Left ventricle myocardium superior (tissue), 1 donor: ENCODE measurements at regions not wholly inside any gene's neighbourhood (a gene's known extent, or its start where the extent isn't known, plus 50 kb on each side); places are given as distances from the start of the nearest gene placed in this dataset.

Experiments used
- ATAC-seq: fragments of 200-7000 bp; cut with Tn5 transposase; one replicate; pipeline ENCODE4 v1.9.1; 2020; ENCODE audit warnings: mild to moderate bottlenecking, moderate library complexity
- DNase-seq: peaks from one replicate; pipeline ENCODE4 v3.0.0-alpha.2; 2020
- intact Hi-C: fragments of 100-400 bp; cut with micrococcal nuclease; formaldehyde crosslinking; loops from one replicate; pipeline ENCODE4 v1.11.0; 2022
- donor health status: DM: no; HTN: yes; CAD: no; lungs with severe emphysema.

- ATAC-seq: no peak
- intact Hi-C loops: no loop called here
- DNase-seq: no peak
Measured at GRCh38 chr2:22494156-22494555, 890.8 kb upstream of the KLHL29 start.

GRCh38 chr2:22497064-22497463, 887.9 kb upstream of the KLHL29 start:
- ATAC-seq (no peak), DNase-seq (no peak)
- intact Hi-C loops: no loop called here

DNA sequence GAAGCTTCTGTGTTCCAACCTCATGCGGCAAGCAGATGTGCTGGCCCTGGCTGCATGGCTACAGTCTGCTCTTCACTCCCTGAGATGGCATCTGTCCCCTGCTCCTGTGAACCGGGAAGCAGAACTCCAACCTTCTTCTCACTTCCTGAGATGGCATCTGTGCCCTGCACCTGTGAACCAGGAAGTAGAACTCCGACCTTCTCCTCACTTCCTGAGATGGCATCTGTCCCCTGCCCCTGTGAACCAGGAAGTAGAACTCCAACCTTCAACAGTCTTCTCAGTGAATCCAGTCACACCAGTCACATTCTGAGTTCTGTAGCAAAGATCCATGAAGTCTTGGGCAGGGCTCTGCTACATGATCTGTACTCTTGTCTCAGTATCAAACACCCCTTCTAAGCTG, 887.2 kb upstream of the KLHL29 start:
- ATAC-seq (no peak), DNase-seq (no peak)
- intact Hi-C loops: no loop called here

DNA sequence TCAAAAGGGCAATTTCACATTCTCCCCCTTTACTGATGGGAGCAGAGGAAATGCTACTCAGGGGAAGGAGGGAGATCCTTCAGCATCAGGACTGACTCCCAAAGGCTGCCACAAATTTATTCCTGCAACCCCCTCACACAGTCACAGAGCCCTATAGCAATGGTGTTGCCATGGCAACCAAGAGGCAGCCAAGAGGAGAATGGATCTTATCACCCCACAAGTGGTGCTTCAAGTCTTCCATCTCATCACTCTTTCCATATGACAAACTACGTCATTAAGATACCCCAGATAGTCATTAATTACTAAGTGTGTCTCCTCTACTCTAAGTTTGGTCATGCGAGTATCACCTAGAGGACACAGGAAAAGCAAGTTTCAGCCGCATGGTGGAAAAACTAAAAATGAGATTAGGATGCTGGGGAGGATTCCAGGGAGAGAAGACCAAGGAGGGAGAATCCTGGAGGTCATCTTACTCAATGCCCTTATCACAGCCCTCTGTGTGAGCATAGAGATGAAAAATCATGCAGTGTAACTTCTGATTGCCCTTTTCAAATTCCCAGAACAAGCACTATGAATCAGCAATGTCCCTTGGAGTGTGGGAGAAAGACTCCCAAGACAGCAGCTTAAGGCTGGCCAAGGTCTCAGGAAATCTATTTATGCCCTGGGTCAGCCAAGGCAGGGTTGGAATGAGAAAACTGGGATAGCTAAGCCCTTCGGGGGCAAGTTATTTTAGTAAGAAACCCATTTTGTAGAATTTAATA, 885.7 kb upstream of the KLHL29 start:
- DNase-seq (no peak), ATAC-seq (peak; percentile 93)
- intact Hi-C loops: no loop called here

GRCh38 chr2:22500555-22500935, 884.4 kb upstream of the KLHL29 start:
- no peak for DNase-seq
- intact Hi-C loops: no loop called here
- no peak for ATAC-seq

- ATAC-seq (no peak), DNase-seq (no peak)
- intact Hi-C loops: no loop called here
Measured at GRCh38 chr2:22501851-22502250, 883.1 kb upstream of the KLHL29 start.

GRCh38 chr2:22513563-22513962, 871.4 kb upstream of the KLHL29 start:
- intact Hi-C loops: no loop called here
- ATAC-seq: no peak
- DNase-seq: no peak

GRCh38 chr2:22517141-22517540, 867.8 kb upstream of the KLHL29 start:
- no peak for DNase-seq
- intact Hi-C loops: no loop called here
- ATAC-seq: no peak

DNA sequence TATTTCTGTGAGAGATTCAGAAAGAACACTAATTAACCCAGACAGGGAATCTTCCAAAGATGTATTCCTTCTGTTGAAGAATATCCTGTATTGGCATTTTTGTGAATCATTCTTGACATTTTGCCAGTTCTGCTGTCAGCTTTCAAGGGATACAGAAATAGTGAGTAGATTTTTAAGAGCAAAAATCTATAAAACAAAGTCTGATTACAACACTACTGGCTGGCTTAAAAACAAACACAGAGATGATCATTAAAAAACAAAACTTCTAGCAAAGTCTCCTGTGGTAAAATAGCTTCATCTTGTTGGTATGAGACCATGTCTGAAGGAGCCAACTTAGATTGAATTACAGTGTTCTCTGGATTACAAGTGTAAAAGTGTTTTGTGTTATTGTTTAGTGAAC, 866.3 kb upstream of the KLHL29 start:
- DNase-seq: no peak
- intact Hi-C loops: no loop called here
- no peak for ATAC-seq

DNA sequence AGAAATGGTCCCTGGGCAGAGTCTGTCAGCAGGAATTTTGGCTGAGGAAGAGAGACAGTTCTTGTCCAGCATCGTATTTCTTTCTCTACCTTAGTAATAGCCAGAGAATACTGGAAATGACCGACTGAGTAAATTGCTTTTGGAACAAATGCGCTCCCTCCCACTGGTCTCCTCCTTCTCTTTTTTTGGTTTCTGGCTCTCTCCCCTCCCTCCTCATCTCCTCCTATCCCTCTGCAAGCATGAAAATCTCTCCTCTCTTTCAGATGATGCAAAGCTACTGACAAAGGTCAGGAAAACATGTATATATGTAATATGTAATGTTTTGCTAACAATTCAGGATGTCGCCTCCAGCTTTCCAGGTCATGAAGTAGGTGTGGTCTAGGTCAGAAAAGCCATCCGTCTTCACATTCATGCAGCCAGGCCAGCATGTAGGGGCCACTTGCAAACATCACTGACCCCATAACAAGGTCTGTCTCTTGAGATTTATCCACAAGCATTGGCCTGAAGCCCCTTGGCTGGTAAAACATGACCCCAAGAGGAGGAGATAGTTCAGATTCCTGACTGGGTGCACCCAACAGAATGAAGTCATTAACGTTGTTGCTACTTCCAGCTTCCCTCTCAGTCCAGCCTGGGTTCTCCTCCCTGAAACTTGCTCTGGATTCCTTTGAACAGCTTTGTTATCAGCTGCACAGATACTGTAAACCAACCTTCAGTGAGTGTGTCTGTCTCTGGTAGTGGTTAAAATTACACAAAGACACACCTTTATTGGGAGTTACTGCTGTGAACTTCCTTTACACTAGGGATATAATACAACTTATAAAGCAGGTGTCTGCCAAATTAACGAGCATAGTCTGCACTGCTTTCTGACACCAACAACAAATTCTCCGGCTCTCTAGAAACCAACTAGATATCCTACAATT, 864.4 kb upstream of the KLHL29 start:
- no peak for DNase-seq
- ATAC-seq: no peak
- intact Hi-C loops: no loop called here

DNA sequence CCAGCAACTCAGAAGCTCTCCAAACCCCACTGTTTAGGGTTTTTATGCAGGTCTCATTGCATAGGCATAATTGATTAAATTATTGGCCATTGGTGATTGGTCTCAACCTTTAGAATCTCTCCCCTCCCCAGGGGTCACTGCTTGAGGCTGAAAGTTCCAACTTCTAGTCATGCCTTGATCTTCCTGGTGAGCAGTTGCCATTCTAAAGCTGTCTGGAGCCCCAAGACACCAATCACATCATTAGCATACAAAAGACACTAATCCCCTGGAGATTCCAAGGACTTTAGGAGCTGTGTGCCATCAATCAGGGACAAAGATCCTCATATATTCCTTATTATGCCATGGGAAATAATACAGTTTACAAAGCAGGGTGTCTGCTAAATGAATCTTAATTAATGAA, 863.4 kb upstream of the KLHL29 start:
- intact Hi-C loops: no loop called here
- ATAC-seq: no peak

GRCh38 chr2:22525681-22526080, 859.3 kb upstream of the KLHL29 start:
- ATAC-seq (no peak), DNase-seq (no peak)
- intact Hi-C loops: no loop called here

More for the DNA sequence above, 863.4 kb upstream of the KLHL29 start:
- no peak for DNase-seq

DNA sequence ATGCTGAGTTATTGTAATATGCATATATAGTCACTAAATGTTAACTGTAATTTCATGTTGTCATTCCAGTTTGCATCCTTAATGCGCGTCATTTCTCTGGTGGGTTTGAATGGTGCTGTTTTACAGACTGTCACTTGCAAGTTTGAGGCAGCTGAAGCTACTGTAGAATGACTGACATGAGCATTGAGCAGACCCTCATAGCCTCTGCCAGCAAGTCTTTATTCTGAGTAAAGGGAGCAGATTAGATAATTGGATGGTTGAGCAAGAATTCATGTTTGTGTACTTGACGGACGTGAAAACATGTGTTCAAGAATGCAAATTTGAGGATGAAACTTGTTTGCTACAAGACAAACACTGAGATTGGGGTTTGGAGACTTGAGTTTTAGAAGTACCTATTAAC, 854.8 kb upstream of the KLHL29 start:
- intact Hi-C loops: no loop called here
- DNase-seq (no peak), ATAC-seq (no peak)

- intact Hi-C loops: no loop called here
- DNase-seq (no peak), ATAC-seq (no peak)
Measured at GRCh38 chr2:22536133-22536532, 848.8 kb upstream of the KLHL29 start.

DNA sequence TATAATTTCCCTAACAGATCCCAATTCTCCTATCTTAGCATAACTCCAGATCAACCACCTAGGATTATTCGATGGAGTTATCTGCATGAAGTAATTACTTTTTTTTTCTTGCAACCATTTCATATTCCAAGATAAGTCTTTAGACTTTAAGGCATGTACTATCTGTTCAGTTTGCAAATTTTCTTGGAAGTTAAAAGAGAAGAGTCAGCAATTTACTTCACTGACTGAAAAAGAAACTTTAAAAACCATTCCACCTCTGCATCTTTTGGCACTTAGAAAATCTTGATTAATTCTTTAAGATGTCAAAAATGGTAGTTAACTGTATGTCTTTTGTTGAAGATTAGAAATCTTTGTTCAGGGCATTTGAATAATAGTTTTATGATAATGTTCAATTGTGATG, 830.5 kb upstream of the KLHL29 start:
- DNase-seq (no peak), ATAC-seq (no peak)
- intact Hi-C loops: no loop called here

DNA sequence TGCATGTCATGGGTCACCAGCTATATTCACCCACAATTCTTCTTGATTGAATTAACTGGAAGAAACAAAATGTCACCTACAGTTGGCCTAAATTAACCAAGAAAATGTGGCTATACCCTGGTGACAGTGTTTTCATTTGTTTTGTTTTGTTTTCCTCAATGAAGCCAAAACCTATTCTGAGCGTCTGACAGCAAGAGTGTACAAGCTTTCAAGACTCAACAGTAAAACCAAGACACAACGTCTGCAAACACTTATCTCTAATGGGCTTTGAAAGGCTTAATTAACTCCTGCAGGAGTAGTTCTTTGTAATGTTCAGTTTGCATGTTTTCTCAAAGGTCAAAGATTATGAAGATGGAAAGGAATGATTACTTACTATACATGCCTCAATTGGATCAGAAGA, 827.6 kb upstream of the KLHL29 start:
- no peak for ATAC-seq
- DNase-seq: no peak
- intact Hi-C loops: no loop called here

GRCh38 chr2:22560021-22560420, 825.0 kb upstream of the KLHL29 start:
- ATAC-seq: no peak
- intact Hi-C loops: no loop called here
- no peak for DNase-seq

DNA sequence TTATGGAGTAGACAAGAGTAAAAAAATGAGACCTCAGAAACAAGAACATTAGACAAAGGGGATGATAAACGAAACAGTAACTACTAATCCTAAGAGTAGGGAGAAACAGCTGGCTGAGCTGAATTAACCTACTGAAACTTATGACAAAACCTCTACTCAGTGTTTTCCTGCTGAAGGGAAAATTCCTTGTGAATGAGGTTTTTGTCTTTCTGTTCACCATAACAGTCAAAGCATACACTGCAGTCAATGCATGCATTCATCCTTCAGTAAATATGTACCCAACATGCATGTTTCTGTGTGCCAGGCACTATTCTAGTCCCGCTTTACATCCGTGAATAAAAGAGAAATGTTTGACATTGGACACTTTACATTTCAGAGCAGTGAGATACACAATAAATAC, 805.6 kb upstream of the KLHL29 start:
- ATAC-seq: no peak
- no peak for DNase-seq

DNA sequence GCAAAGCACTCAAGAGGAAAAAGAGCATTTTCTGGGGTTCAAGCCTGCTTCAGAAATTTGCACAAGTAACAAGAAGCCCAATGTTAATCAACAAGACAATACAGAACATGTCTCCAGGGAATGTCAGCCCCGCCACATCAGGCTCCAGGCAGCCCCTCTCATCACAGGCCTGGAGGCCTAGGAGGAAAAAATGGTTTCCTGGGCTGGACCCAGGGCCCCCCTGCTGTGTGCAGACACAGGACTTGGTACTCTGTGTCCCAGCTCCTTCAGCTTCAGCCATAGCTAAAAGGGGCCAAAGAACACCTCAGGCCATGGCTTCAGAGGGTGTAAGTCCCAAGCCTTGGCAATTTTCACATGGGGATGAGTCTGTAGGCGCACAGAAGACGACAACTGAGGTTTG, 802.9 kb upstream of the KLHL29 start:
- no peak for ATAC-seq
- no peak for DNase-seq
- intact Hi-C loops: no loop called here

More for the DNA sequence above, 805.6 kb upstream of the KLHL29 start:
- intact Hi-C loops: no loop called here

DNA sequence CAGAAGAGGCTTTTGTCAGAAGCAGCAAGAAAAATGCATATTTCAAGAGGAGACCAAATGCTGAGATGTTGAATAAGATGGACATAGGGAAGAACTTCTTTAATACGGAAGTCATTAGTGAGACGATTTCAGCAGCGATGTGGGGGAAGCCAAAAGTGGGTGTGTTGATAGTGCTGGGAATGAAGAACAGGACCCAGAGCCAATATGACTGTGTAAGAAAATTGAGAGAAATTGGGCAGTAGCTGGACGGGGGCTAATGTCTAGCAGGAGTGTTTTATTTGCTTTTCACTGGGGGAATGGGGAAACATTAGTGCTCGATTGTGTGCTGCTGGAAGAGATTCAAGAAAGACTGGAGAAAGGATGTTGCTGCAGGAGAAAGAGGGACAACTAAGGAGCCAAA, 788.7 kb upstream of the KLHL29 start:
- intact Hi-C loops: no loop called here
- ATAC-seq: no peak
- DNase-seq: no peak

DNA sequence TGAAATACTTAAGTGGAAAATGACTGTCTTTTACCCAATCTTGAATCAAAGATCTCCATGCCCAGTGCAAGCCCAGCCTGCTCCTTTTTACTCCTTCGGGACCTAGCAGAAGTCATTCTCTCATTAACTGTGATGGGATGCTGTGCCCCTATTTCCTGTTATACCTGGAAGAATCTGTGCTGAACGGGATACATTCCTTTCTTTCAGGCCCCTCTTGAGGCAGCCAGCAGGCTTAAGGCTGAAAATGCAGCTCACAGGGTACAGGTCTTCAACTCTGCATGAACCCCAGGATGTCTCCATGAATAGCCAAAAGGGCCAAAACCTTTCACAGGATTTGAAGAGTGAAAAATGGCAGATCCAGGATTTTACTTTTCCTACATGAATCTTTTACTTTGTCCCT, 784.8 kb upstream of the KLHL29 start:
- DNase-seq (no peak), ATAC-seq (no peak)
- intact Hi-C loops: no loop called here
